ENCODE measurements at regions not wholly inside any gene's neighbourhood (a gene's known extent, or its start where the extent isn't known, plus 50 kb on each side); places are given as distances from the start of the nearest gene placed in this dataset.

DNA sequence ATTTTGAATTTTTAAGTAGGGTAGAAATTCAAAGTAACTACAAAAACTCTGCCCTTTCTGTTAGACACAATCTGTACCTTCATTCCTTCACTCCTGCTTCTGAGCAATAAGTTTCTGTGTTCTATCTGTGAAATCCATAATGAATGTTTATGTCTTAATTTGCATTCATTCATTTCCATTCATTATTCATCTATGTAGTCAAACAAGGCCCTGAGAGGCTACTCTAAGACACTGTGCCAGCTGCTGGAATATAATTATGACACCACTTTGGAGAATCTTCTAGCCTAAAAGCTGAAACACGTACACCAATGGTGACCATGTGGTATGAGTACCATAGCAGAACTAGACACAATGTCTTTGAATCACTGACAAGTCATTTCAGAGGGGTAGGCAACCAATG, 199.9 kb upstream of the FAR2 start:
- TF ChIP-seq, protein P1, sequence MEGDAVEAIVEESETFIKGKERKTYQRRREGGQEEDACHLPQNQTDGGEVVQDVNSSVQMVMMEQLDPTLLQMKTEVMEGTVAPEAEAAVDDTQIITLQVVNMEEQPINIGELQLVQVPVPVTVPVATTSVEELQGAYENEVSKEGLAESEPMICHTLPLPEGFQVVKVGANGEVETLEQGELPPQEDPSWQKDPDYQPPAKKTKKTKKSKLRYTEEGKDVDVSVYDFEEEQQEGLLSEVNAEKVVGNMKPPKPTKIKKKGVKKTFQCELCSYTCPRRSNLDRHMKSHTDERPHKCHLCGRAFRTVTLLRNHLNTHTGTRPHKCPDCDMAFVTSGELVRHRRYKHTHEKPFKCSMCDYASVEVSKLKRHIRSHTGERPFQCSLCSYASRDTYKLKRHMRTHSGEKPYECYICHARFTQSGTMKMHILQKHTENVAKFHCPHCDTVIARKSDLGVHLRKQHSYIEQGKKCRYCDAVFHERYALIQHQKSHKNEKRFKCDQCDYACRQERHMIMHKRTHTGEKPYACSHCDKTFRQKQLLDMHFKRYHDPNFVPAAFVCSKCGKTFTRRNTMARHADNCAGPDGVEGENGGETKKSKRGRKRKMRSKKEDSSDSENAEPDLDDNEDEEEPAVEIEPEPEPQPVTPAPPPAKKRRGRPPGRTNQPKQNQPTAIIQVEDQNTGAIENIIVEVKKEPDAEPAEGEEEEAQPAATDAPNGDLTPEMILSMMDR (IDR thresholded peaks at IDR 0.05; ENCODE audit: insufficient read depth, low read length): no peak
- no peak for TF ChIP-seq POLR2AphosphoS5 (IDR thresholded peaks at IDR 0.05; ENCODE audit: low read depth)
- no peak for TF ChIP-seq GABPA (IDR thresholded peaks at IDR 0.05; ENCODE audit: low read depth)
- no peak for TF ChIP-seq SPI1 (IDR thresholded peaks at IDR 0.05; ENCODE audit: borderline replicate concordance, low read depth)

All from HL-60 (cell line).